ENCODE measurements at regions not wholly inside any gene's neighbourhood (a gene's known extent, or its start where the extent isn't known, plus 50 kb on each side); places are given as distances from the start of the nearest gene placed in this dataset.

- TF ChIP-seq, protein P1, sequence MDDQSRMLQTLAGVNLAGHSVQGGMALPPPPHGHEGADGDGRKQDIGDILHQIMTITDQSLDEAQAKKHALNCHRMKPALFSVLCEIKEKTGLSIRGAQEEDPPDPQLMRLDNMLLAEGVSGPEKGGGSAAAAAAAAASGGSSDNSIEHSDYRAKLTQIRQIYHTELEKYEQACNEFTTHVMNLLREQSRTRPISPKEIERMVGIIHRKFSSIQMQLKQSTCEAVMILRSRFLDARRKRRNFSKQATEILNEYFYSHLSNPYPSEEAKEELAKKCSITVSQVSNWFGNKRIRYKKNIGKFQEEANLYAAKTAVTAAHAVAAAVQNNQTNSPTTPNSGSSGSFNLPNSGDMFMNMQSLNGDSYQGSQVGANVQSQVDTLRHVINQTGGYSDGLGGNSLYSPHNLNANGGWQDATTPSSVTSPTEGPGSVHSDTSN (IDR thresholded peaks at IDR 0.05) = no peak
- TF ChIP-seq BHLHE40 (IDR thresholded peaks at IDR 0.05; ENCODE audit: low read depth, low read length) (no peak), GATA3 (IDR thresholded peaks at IDR 0.05; ENCODE audit: borderline replicate concordance) (no peak), CBX8 (IDR thresholded peaks at IDR 0.05) (no peak)
These were observed 310.7 kb downstream of the IPO8 start (continued) for GRCh38 chr12:30384976-30385375.

DNA sequence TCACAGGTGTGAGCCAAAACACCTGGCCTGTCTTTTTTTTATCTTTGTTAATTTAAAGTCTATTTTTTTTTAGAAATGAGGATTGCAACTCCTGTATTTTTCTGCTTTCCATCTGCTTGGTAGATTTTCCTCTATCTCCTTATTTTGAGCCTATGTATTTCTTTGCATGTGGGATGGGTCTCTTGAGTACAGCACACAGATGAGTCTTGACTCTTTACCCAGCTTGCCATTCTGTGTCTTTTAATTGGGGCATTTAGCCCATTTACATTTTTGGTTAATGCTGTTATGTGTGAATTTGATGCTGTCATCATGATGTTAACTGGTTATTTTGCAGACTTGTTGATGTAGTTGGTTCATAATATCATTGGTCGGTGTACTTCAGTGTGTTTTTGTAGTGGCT lies 317.4 kb downstream of the IPO8 start:
- TF ChIP-seq GATA3 (IDR thresholded peaks at IDR 0.05; ENCODE audit: borderline replicate concordance) = no peak
- TF ChIP-seq HDAC2 (IDR thresholded peaks at IDR 0.05) = no peak
- ATAC-seq (no peak), DNase-seq (ENCODE audit: low read depth in 1 of 2, low spot score in 1 of 2) (no peak), FAIRE-seq (no peak)
- 0% methylated on average over 1 of the region's 1 CpG for WGBS (ENCODE audit: missing lambda C conversion rate)
- Histone ChIP-seq H3K9me3 (no peaks in the 10 kb centered on the region), H3K4me1 (no peaks in the 10 kb centered on the region), H3K4me3 (no peak overlapping the region), H3K27ac (no peak overlapping the region), H3K4me2 (no peak overlapping the region)
- CTCF ChIA-PET = no interaction called here
- POLR2A ChIA-PET = no interaction called here

DNA sequence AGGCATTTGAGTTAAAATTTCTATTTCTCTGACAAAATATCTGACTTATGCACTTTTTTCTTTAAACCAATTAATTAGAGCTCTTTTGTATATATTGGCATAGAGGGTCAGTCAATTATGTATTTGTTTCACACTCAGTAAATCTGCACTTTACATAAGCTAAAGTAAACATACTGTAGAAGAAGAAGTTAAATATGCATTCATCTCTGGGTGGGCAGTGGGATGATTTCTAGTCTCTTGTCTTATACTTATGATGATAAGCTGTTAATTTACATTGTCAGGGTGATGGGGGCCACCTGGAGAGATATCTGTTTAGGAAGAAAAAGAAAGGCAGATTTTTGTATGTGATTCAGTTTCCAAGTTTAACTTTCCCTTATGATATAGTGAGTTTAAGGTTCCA lies 330.8 kb downstream of the IPO8 start:
- CTCF ChIA-PET = no interaction called here

GRCh38 chr12:30361145-30361544 lies 334.5 kb downstream of the IPO8 start:
- WGBS (ENCODE audit: missing lambda C conversion rate) = 3% methylated on average over 1 of the region's 1 CpG
- no peak for DNase-seq (ENCODE audit: low read depth in 1 of 2, low spot score in 1 of 2)
- Histone ChIP-seq H3K27ac (no peak overlapping the region), H3K4me3 (no peak overlapping the region), H3K9me3 (no peaks in the 10 kb centered on the region), H3K4me2 (no peak overlapping the region), H3K4me1 (no peaks in the 10 kb centered on the region)
- CTCF ChIA-PET = no interaction called here
- TF ChIP-seq ZFP36 (IDR thresholded peaks at IDR 0.05; ENCODE audit: borderline replicate concordance, partially characterized antibody) (no peak), POLR2A (IDR thresholded peaks at IDR 0.05; ENCODE audit: low read length) (no peak), KDM1A (IDR thresholded peaks at IDR 0.05; ENCODE audit: low read depth) (no peak)
- no peak for FAIRE-seq
- POLR2A ChIA-PET = no interaction called here
- ATAC-seq = no peak

More for the DNA sequence above, 330.8 kb downstream of the IPO8 start:
- Histone ChIP-seq H3K4me1 (no peaks in the 10 kb centered on the region), H3K4me2 (no peak overlapping the region), H3K9me3 (no peaks in the 10 kb centered on the region), H3K27ac (no peak overlapping the region), H3K4me3 (no peak overlapping the region)
- TF ChIP-seq HES2 (IDR thresholded peaks at IDR 0.05) = no peak
- TF ChIP-seq GATA3 (IDR thresholded peaks at IDR 0.05; ENCODE audit: borderline replicate concordance) = no peak
- TF ChIP-seq JUN (IDR thresholded peaks at IDR 0.05) = no peak
- TF ChIP-seq SMC3 (IDR thresholded peaks at IDR 0.05) = no peak
- no peak for TF ChIP-seq ZC3H11A (IDR thresholded peaks at IDR 0.05)
- DNase-seq (ENCODE audit: low read depth in 1 of 2, low spot score in 1 of 2) = no peak
- POLR2A ChIA-PET = no interaction called here
- no peak for FAIRE-seq
- ATAC-seq = no peak

GRCh38 chr12:30358671-30359070 lies 337.0 kb downstream of the IPO8 start:
- CTCF ChIA-PET = no interaction called here
- no peak overlapping the region for H3K4me3 ChIP-seq
- DNase-seq (ENCODE audit: low read depth in 1 of 2, low spot score in 1 of 2) (no peak), FAIRE-seq (no peak), ATAC-seq (no peak)
- H3K27ac ChIP-seq = no peak overlapping the region
- no peak overlapping the region for H3K4me2 ChIP-seq
- TF ChIP-seq HES2 (IDR thresholded peaks at IDR 0.05) (no peak), RARB (CRISPR knock-in tag; IDR thresholded peaks at IDR 0.05) (no peak), ZFP36 (IDR thresholded peaks at IDR 0.05; ENCODE audit: borderline replicate concordance, partially characterized antibody) (no peak), GATA3 (IDR thresholded peaks at IDR 0.05; ENCODE audit: borderline replicate concordance) (no peak), ZC3H11A (IDR thresholded peaks at IDR 0.05) (no peak), MAFK (IDR thresholded peaks at IDR 0.05; ENCODE audit: partially characterized antibody) (no peak), PHF8 (IDR thresholded peaks at IDR 0.05; ENCODE audit: borderline replicate concordance, low read depth) (no peak)
- TF ChIP-seq, protein P2, sequence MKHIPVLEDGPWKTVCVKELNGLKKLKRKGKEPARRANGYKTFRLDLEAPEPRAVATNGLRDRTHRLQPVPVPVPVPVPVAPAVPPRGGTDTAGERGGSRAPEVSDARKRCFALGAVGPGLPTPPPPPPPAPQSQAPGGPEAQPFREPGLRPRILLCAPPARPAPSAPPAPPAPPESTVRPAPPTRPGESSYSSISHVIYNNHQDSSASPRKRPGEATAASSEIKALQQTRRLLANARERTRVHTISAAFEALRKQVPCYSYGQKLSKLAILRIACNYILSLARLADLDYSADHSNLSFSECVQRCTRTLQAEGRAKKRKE (CRISPR knock-in tag; IDR thresholded peaks at IDR 0.05; ENCODE audit: low read depth) = no peak
- TF ChIP-seq, protein P3, sequence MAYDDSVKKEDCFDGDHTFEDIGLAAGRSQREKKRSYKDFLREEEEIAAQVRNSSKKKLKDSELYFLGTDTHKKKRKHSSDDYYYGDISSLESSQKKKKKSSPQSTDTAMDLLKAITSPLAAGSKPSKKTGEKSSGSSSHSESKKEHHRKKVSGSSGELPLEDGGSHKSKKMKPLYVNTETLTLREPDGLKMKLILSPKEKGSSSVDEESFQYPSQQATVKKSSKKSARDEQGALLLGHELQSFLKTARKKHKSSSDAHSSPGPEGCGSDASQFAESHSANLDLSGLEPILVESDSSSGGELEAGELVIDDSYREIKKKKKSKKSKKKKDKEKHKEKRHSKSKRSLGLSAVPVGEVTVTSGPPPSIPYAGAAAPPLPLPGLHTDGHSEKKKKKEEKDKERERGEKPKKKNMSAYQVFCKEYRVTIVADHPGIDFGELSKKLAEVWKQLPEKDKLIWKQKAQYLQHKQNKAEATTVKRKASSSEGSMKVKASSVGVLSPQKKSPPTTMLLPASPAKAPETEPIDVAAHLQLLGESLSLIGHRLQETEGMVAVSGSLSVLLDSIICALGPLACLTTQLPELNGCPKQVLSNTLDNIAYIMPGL (CRISPR knock-in tag; IDR thresholded peaks at IDR 0.05; ENCODE audit: borderline replicate concordance) = no peak
- no peaks in the 10 kb centered on the region for H3K9me3 ChIP-seq
- no peaks in the 10 kb centered on the region for H3K4me1 ChIP-seq
- POLR2A ChIA-PET = no interaction called here
- 22% methylated on average over 3 of the region's 3 CpGs for WGBS (ENCODE audit: missing lambda C conversion rate)

Data from A549 (cell line).